ENCODE measurements at regions not wholly inside any gene's neighbourhood (a gene's known extent, or its start where the extent isn't known, plus 50 kb on each side); places are given as distances from the start of the nearest gene placed in this dataset.

DNA sequence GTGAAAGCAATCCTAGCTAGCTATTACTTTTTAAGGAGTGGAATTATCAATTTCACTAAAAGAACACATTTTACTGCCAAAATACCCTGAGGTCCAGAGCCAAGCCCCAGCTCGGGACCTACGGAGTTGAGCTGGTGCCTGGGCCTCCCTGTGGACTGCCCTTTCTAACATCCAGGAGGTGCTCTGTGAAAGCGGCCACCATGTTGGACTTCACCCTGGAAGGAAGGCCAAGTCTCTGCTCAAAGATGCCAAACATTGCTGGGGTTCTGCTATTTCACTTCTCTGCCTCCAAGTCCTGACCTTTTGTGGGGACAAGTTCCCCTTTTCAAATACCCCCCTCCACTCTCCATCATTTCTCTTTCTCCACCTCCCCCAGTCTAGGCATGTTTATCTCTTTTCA, 498.7 kb upstream of the RAB6C start:
- no peaks in the 10 kb centered on the region for H3K36me3 ChIP-seq
- H3K4me3 ChIP-seq, result no peak overlapping the region
- intact Hi-C loops (cut with micrococcal nuclease), result no loop called here
- H3K27me3 ChIP-seq (ENCODE audit: low read depth), result peaks cover 56% of the 10 kb centered on the region
- TF ChIP-seq CTCF (IDR thresholded peaks at IDR 0.05; ENCODE audit: borderline replicate concordance), result no peak
- H3K9me3 ChIP-seq (replicated peaks), result no peaks in the 10 kb centered on the region
- no peaks in the 10 kb centered on the region for H3K4me1 ChIP-seq
- no peak overlapping the region for H3K27ac ChIP-seq (replicated peaks)
- DNase-seq, result no peak

- H3K36me3 ChIP-seq, result no peaks in the 10 kb centered on the region
- no peak for TF ChIP-seq CTCF (IDR thresholded peaks at IDR 0.05; ENCODE audit: borderline replicate concordance)
- peaks cover 56% of the 10 kb centered on the region for H3K27me3 ChIP-seq (ENCODE audit: low read depth)
- intact Hi-C loops (cut with micrococcal nuclease), result no loop called here
- no peaks in the 10 kb centered on the region for H3K4me1 ChIP-seq
- DNase-seq, result no peak
- no peak overlapping the region for H3K27ac ChIP-seq (replicated peaks)
- H3K4me3 ChIP-seq, result no peak overlapping the region
- no peaks in the 10 kb centered on the region for H3K9me3 ChIP-seq (replicated peaks)
Observed at GRCh38 chr2:129481306-129482219, 497.9 kb upstream of the RAB6C start.

- no peaks in the 10 kb centered on the region for H3K4me1 ChIP-seq
- H3K9me3 ChIP-seq (replicated peaks), result no peaks in the 10 kb centered on the region
- H3K36me3 ChIP-seq, result no peaks in the 10 kb centered on the region
- no peak for TF ChIP-seq CTCF (IDR thresholded peaks at IDR 0.05; ENCODE audit: borderline replicate concordance)
- DNase-seq, result no peak
- no peak overlapping the region for H3K4me3 ChIP-seq
- intact Hi-C loops (cut with micrococcal nuclease), result no loop called here
- no peak overlapping the region for H3K27ac ChIP-seq (replicated peaks)
- peaks cover 50% of the 10 kb centered on the region for H3K27me3 ChIP-seq (ENCODE audit: low read depth)
Observed at GRCh38 chr2:129482626-129483025, 496.8 kb upstream of the RAB6C start.

GRCh38 chr2:129483366-129483765, 496.1 kb upstream of the RAB6C start:
- H3K4me3 ChIP-seq, result no peak overlapping the region
- H3K4me1 ChIP-seq, result no peaks in the 10 kb centered on the region
- TF ChIP-seq CTCF (IDR thresholded peaks at IDR 0.05; ENCODE audit: borderline replicate concordance), result no peak
- DNase-seq, result no peak
- H3K27ac ChIP-seq (replicated peaks), result no peak overlapping the region
- no peaks in the 10 kb centered on the region for H3K9me3 ChIP-seq (replicated peaks)
- intact Hi-C loops (cut with micrococcal nuclease), result no loop called here
- peaks cover 43% of the 10 kb centered on the region for H3K27me3 ChIP-seq (ENCODE audit: low read depth)
- no peaks in the 10 kb centered on the region for H3K36me3 ChIP-seq

DNA sequence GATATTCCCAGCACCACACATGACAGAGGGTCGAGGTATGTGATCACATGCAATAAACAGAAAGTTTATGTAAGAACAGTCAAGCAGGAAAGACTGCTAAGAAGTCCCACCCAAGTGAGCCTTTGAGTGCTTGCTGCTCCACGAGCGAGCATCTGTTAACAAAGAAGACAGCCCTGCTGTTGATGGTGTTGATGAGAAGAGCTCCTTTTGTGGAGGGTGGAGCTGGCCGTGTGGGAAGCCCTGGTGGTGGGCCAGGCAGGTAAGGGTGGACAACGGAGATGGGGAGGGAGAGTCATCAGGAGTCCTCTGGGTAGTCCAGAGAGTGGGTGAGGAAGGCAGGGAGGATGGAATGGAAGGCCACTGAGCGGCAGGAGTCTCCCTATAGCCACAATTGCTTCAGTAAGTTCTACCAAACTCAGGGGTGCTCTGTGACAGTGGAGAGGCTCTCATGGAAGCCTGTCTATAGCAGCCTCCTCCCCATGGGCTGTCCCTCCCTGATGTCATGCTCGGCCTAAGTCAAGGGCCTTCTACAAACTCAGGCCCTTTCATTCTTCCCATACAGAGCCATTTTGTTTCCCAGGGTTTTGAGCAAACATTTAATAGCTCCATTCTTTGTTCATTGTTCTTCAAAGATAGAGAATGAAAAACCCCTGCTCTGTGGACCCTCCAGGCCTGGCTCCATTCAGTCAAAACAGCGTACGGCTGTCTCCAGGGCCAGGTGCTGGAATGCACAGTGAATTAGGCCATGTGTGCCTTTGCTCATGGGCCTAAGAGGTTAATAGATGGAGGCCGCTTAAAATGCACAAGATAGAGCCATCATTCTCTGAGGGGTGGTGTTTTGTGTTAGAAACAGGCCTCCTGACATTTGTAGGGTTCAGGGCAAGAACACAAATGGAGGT, 494.2 kb upstream of the RAB6C start:
- peaks cover 36% of the 10 kb centered on the region for H3K27me3 ChIP-seq (ENCODE audit: low read depth)
- no peak for TF ChIP-seq CTCF (IDR thresholded peaks at IDR 0.05; ENCODE audit: borderline replicate concordance)
- intact Hi-C loops (cut with micrococcal nuclease), result no loop called here
- H3K36me3 ChIP-seq, result no peaks in the 10 kb centered on the region
- H3K9me3 ChIP-seq (replicated peaks), result no peaks in the 10 kb centered on the region
- DNase-seq, result no peak
- no peak overlapping the region for H3K4me3 ChIP-seq
- no peaks in the 10 kb centered on the region for H3K4me1 ChIP-seq
- no peak overlapping the region for H3K27ac ChIP-seq (replicated peaks)

All from left ventricle myocardium inferior (tissue), 1 donor.